ENCODE measurements at regions not wholly inside any gene's neighbourhood (a gene's known extent, or its start where the extent isn't known, plus 50 kb on each side); places are given as distances from the start of the nearest gene placed in this dataset.

GRCh38 chr1:98177751-98178150 is 256.9 kb upstream of the DPYD start:
- TF ChIP-seq PAX5 (IDR thresholded peaks at IDR 0.05; ENCODE audit: insufficient read depth, low read length, severe bottlenecking) (no peak), POLR2A (IDR thresholded peaks at IDR 0.05; ENCODE audit: low read depth, low read length) (no peak), POU2F2 (IDR thresholded peaks at IDR 0.05; ENCODE audit: low read depth, low read length) (no peak), POLR2AphosphoS5 (IDR thresholded peaks at IDR 0.05; ENCODE audit: low read depth, low read length) (no peak), TAF1 (IDR thresholded peaks at IDR 0.05; ENCODE audit: low read depth, low read length) (no peak), SPI1 (IDR thresholded peaks at IDR 0.05; ENCODE audit: low read depth, low read length) (no peak)
- DNase-seq (ENCODE audit: insufficient read length, low spot score) (no peak), FAIRE-seq (no peak)

- TF ChIP-seq TAF1 (IDR thresholded peaks at IDR 0.05; ENCODE audit: low read depth, low read length) (no peak), POLR2A (IDR thresholded peaks at IDR 0.05; ENCODE audit: low read depth, low read length) (no peak), SPI1 (IDR thresholded peaks at IDR 0.05; ENCODE audit: low read depth, low read length) (no peak), PAX5 (IDR thresholded peaks at IDR 0.05; ENCODE audit: insufficient read depth, low read length, severe bottlenecking) (no peak), POU2F2 (IDR thresholded peaks at IDR 0.05; ENCODE audit: low read depth, low read length) (no peak), POLR2AphosphoS5 (IDR thresholded peaks at IDR 0.05; ENCODE audit: low read depth, low read length) (no peak)
- DNase-seq (ENCODE audit: insufficient read length, low spot score), result no peak
- no peak for FAIRE-seq
Observed at GRCh38 chr1:98176936-98177335, 256.1 kb upstream of the DPYD start.

GRCh38 chr1:98176414-98176813 is 255.6 kb upstream of the DPYD start:
- TF ChIP-seq POU2F2 (IDR thresholded peaks at IDR 0.05; ENCODE audit: low read depth, low read length), result no peak
- no peak for TF ChIP-seq POLR2A (IDR thresholded peaks at IDR 0.05; ENCODE audit: low read depth, low read length)
- no peak for TF ChIP-seq POLR2AphosphoS5 (IDR thresholded peaks at IDR 0.05; ENCODE audit: low read depth, low read length)
- no peak for TF ChIP-seq SPI1 (IDR thresholded peaks at IDR 0.05; ENCODE audit: low read depth, low read length)
- no peak for TF ChIP-seq PAX5 (IDR thresholded peaks at IDR 0.05; ENCODE audit: insufficient read depth, low read length, severe bottlenecking)
- TF ChIP-seq TAF1 (IDR thresholded peaks at IDR 0.05; ENCODE audit: low read depth, low read length), result no peak
- FAIRE-seq, result no peak
- no peak for DNase-seq (ENCODE audit: insufficient read length, low spot score)

- no peak for FAIRE-seq
- TF ChIP-seq POU2F2 (IDR thresholded peaks at IDR 0.05; ENCODE audit: low read depth, low read length), result no peak
- TF ChIP-seq POLR2A (IDR thresholded peaks at IDR 0.05; ENCODE audit: low read depth, low read length), result no peak
- no peak for TF ChIP-seq POLR2AphosphoS5 (IDR thresholded peaks at IDR 0.05; ENCODE audit: low read depth, low read length)
- no peak for TF ChIP-seq PAX5 (IDR thresholded peaks at IDR 0.05; ENCODE audit: insufficient read depth, low read length, severe bottlenecking)
- no peak for TF ChIP-seq TAF1 (IDR thresholded peaks at IDR 0.05; ENCODE audit: low read depth, low read length)
- TF ChIP-seq SPI1 (IDR thresholded peaks at IDR 0.05; ENCODE audit: low read depth, low read length), result no peak
- no peak for DNase-seq (ENCODE audit: insufficient read length, low spot score)
Observed at GRCh38 chr1:98172578-98172977, 251.7 kb upstream of the DPYD start.

GRCh38 chr1:98172022-98172421 is 251.2 kb upstream of the DPYD start:
- no peak for DNase-seq (ENCODE audit: insufficient read length, low spot score)
- TF ChIP-seq POLR2A (IDR thresholded peaks at IDR 0.05; ENCODE audit: low read depth, low read length) (no peak), SPI1 (IDR thresholded peaks at IDR 0.05; ENCODE audit: low read depth, low read length) (no peak), PAX5 (IDR thresholded peaks at IDR 0.05; ENCODE audit: insufficient read depth, low read length, severe bottlenecking) (no peak), POU2F2 (IDR thresholded peaks at IDR 0.05; ENCODE audit: low read depth, low read length) (no peak), POLR2AphosphoS5 (IDR thresholded peaks at IDR 0.05; ENCODE audit: low read depth, low read length) (no peak), TAF1 (IDR thresholded peaks at IDR 0.05; ENCODE audit: low read depth, low read length) (no peak)
- no peak for FAIRE-seq

GRCh38 chr1:98164509-98164908 is 243.7 kb upstream of the DPYD start:
- no peak for TF ChIP-seq SPI1 (IDR thresholded peaks at IDR 0.05; ENCODE audit: low read depth, low read length)
- no peak for TF ChIP-seq PAX5 (IDR thresholded peaks at IDR 0.05; ENCODE audit: insufficient read depth, low read length, severe bottlenecking)
- TF ChIP-seq POU2F2 (IDR thresholded peaks at IDR 0.05; ENCODE audit: low read depth, low read length), result no peak
- TF ChIP-seq TAF1 (IDR thresholded peaks at IDR 0.05; ENCODE audit: low read depth, low read length), result no peak
- TF ChIP-seq POLR2A (IDR thresholded peaks at IDR 0.05; ENCODE audit: low read depth, low read length), result no peak
- TF ChIP-seq POLR2AphosphoS5 (IDR thresholded peaks at IDR 0.05; ENCODE audit: low read depth, low read length), result no peak
- DNase-seq (ENCODE audit: insufficient read length, low spot score) (no peak), FAIRE-seq (no peak)

- TF ChIP-seq POLR2A (IDR thresholded peaks at IDR 0.05; ENCODE audit: low read depth, low read length), result no peak
- TF ChIP-seq TAF1 (IDR thresholded peaks at IDR 0.05; ENCODE audit: low read depth, low read length), result no peak
- DNase-seq (ENCODE audit: insufficient read length, low spot score), result no peak
- no peak for FAIRE-seq
Observed at GRCh38 chr1:98157524-98158313, 236.9 kb upstream of the DPYD start.

- no peak for TF ChIP-seq TAF1 (IDR thresholded peaks at IDR 0.05; ENCODE audit: low read depth, low read length)
- TF ChIP-seq SPI1 (IDR thresholded peaks at IDR 0.05; ENCODE audit: low read depth, low read length), result no peak
- no peak for TF ChIP-seq PAX5 (IDR thresholded peaks at IDR 0.05; ENCODE audit: insufficient read depth, low read length, severe bottlenecking)
- no peak for TF ChIP-seq POLR2A (IDR thresholded peaks at IDR 0.05; ENCODE audit: low read depth, low read length)
- TF ChIP-seq POLR2AphosphoS5 (IDR thresholded peaks at IDR 0.05; ENCODE audit: low read depth, low read length), result no peak
- DNase-seq (ENCODE audit: insufficient read length, low spot score), result no peak
- no peak for FAIRE-seq
Observed at GRCh38 chr1:98147280-98147679, 226.4 kb upstream of the DPYD start.

- TF ChIP-seq SPI1 (IDR thresholded peaks at IDR 0.05; ENCODE audit: low read depth, low read length) (no peak), POU2F2 (IDR thresholded peaks at IDR 0.05; ENCODE audit: low read depth, low read length) (no peak), TAF1 (IDR thresholded peaks at IDR 0.05; ENCODE audit: low read depth, low read length) (no peak), POLR2A (IDR thresholded peaks at IDR 0.05; ENCODE audit: low read depth, low read length) (no peak), POLR2AphosphoS5 (IDR thresholded peaks at IDR 0.05; ENCODE audit: low read depth, low read length) (no peak), PAX5 (IDR thresholded peaks at IDR 0.05; ENCODE audit: insufficient read depth, low read length, severe bottlenecking) (no peak)
- DNase-seq (ENCODE audit: insufficient read length, low spot score) (no peak), FAIRE-seq (no peak)
Observed at GRCh38 chr1:98145655-98146054, 224.8 kb upstream of the DPYD start.

GRCh38 chr1:98143403-98143802 is 222.6 kb upstream of the DPYD start:
- no peak for DNase-seq (ENCODE audit: insufficient read length, low spot score)
- FAIRE-seq, result no peak
- TF ChIP-seq TAF1 (IDR thresholded peaks at IDR 0.05; ENCODE audit: low read depth, low read length) (no peak), POLR2A (IDR thresholded peaks at IDR 0.05; ENCODE audit: low read depth, low read length) (no peak), POLR2AphosphoS5 (IDR thresholded peaks at IDR 0.05; ENCODE audit: low read depth, low read length) (no peak), PAX5 (IDR thresholded peaks at IDR 0.05; ENCODE audit: insufficient read depth, low read length, severe bottlenecking) (no peak)

Measured in GM12891 (cell line).